ENCODE measurements at regions not wholly inside any gene's neighbourhood (a gene's known extent, or its start where the extent isn't known, plus 50 kb on each side); places are given as distances from the start of the nearest gene placed in this dataset.

DNA sequence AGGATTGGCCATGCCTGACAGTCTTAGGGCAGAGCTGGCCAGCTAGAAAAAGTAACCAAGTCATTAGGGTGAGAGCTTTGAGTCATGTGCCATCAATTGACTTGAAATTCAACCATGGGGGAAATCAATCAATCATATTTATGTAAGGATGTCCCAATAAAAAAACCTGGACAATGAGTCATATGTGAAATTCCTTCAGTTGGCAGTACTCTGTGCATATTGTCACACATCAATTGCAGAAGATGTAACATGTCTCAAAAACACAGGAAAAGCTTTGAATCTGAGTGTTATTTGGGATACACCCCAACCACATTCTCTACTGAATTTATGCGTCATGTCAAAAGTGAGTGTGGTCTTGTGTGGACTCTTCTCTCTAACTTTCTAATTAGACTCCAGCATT, 1004.1 kb upstream of the NRXN1 start:
- no peak for TF ChIP-seq EZH2phosphoT487 (IDR thresholded peaks at IDR 0.05; ENCODE audit: unreplicated experiment)
- TF ChIP-seq CTCF (conservative IDR thresholded peaks at IDR 0.05; ENCODE audit: low read depth in 2 of 2): no peak
- TF ChIP-seq POLR2AphosphoS5 (IDR thresholded peaks at IDR 0.05; ENCODE audit: low read depth): no peak

All from GM23338 (cell line).